Osteoblast (primary cell): ENCODE measurements at regions not wholly inside any gene's neighbourhood (a gene's known extent, or its start where the extent isn't known, plus 50 kb on each side); places are given as distances from the start of the nearest gene placed in this dataset.

Experiments
- DNase-seq: peaks from one replicate; pipeline ENCODE4 v3.0.0; 2011; ENCODE audit warnings: low spot score, mixed read lengths; ENCODE audit not compliant: insufficient read length; ENCODE audit errors: missing footprints
- H2AFZ ChIP-seq: 2 replicates; pipeline ENCODE4 v1.6.0; 2011; ENCODE audit warnings: mild to moderate bottlenecking, low read length
- H3K27ac ChIP-seq: 2 replicates; pipeline ENCODE4 v1.5.1; 2011; ENCODE audit warnings: mild to moderate bottlenecking, low read depth, low read length, moderate library complexity
- H3K27me3 ChIP-seq: 2 replicates; pipeline ENCODE4 v1.6.0; 2012; ENCODE audit warnings: mild to moderate bottlenecking, control low read depth, inconsistent platforms, low read length, moderate library complexity; ENCODE audit not compliant: insufficient read depth
- H3K36me3 ChIP-seq: 2 replicates; pipeline ENCODE4 v1.5.1; 2011; ENCODE audit warnings: mild to moderate bottlenecking, low read length, control low read depth, moderate library complexity; ENCODE audit not compliant: insufficient read depth
- H3K4me1 ChIP-seq: 2 replicates; pipeline ENCODE4 v1.5.1; 2011; ENCODE audit warnings: mild to moderate bottlenecking, low read length, control low read depth, moderate library complexity; ENCODE audit not compliant: insufficient read depth
- H3K4me2 ChIP-seq: 2 replicates; pipeline ENCODE4 v1.6.0; 2011; ENCODE audit warnings: mild to moderate bottlenecking, low read length; ENCODE audit not compliant: insufficient read depth
- H3K4me3 ChIP-seq: fragments of 200-600 bp; sonication (generic); 3 replicates; pipeline ENCODE4 v1.5.1; 2012; ENCODE audit warnings: mild to moderate bottlenecking, low read length, inconsistent platforms; ENCODE audit not compliant: insufficient read depth
- H3K79me2 ChIP-seq: 2 replicates; pipeline ENCODE4 v1.6.0; 2012; ENCODE audit warnings: mild to moderate bottlenecking, low read length, control low read depth, inconsistent platforms; ENCODE audit not compliant: insufficient read depth
- H3K9me3 ChIP-seq: 2 replicates; pipeline ENCODE4 v1.5.1; 2011; ENCODE audit warnings: low read depth, low read length, control low read depth
- H4K20me1 ChIP-seq: 2 replicates; pipeline ENCODE4 v1.6.0; 2012; ENCODE audit warnings: mild to moderate bottlenecking, low read length, control low read depth; ENCODE audit not compliant: insufficient read depth
- TF ChIP-seq, protein P1 (sequence below): IDR thresholded peaks from 2 replicates; pipeline ENCODE4 v1.5.1; 2011; ENCODE audit warnings: mild to moderate bottlenecking, low read depth, low read length, moderate library complexity; ENCODE audit errors: extremely low read depth

- Histone ChIP-seq H3K36me3 (no peaks in the 10 kb centered on the region), H3K27me3 (no peaks in the 10 kb centered on the region), H3K4me1 (no peaks in the 10 kb centered on the region), H4K20me1 (no peaks in the 10 kb centered on the region), H3K79me2 (no peaks in the 10 kb centered on the region), H3K4me2 (no peak overlapping the region), H3K9me3 (no peaks in the 10 kb centered on the region), H3K4me3 (no peak overlapping the region), H3K27ac (no peak overlapping the region), H2AFZ (no peak overlapping the region)
- no peak for DNase-seq
- TF ChIP-seq, protein P1, sequence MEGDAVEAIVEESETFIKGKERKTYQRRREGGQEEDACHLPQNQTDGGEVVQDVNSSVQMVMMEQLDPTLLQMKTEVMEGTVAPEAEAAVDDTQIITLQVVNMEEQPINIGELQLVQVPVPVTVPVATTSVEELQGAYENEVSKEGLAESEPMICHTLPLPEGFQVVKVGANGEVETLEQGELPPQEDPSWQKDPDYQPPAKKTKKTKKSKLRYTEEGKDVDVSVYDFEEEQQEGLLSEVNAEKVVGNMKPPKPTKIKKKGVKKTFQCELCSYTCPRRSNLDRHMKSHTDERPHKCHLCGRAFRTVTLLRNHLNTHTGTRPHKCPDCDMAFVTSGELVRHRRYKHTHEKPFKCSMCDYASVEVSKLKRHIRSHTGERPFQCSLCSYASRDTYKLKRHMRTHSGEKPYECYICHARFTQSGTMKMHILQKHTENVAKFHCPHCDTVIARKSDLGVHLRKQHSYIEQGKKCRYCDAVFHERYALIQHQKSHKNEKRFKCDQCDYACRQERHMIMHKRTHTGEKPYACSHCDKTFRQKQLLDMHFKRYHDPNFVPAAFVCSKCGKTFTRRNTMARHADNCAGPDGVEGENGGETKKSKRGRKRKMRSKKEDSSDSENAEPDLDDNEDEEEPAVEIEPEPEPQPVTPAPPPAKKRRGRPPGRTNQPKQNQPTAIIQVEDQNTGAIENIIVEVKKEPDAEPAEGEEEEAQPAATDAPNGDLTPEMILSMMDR: no peak
Observed at GRCh38 chr10:4100380-4100779, 315.4 kb upstream of the KLF6 start.

DNA sequence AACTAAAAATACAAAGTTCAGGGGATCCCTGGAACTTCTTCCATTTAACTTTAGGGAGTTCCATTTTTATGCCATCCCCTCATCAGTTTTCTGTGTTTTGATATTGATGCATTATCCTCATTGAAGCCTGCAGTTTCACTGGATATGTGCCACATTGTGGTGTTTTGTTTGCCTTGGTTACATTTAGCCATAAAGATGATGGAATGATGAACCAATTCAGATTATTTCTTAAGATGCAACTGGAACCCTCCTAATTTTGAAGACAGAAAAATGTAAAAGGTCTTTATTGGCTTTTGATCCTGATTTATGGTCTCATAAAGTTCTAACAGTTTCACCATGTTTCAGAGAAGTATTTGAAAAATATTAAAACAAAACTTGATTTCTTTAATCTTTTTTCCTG, 314.2 kb upstream of the KLF6 start:
- TF ChIP-seq, protein P1: no peak
- no peak overlapping the region for H2AFZ ChIP-seq
- no peak overlapping the region for H3K4me2 ChIP-seq
- no peak for DNase-seq
- H3K36me3 ChIP-seq: no peaks in the 10 kb centered on the region
- H3K27ac ChIP-seq: no peak overlapping the region
- no peaks in the 10 kb centered on the region for H3K27me3 ChIP-seq
- no peaks in the 10 kb centered on the region for H3K4me1 ChIP-seq
- no peaks in the 10 kb centered on the region for H3K79me2 ChIP-seq
- no peak overlapping the region for H3K4me3 ChIP-seq
- no peaks in the 10 kb centered on the region for H3K9me3 ChIP-seq
- H4K20me1 ChIP-seq: no peaks in the 10 kb centered on the region

- Histone ChIP-seq H3K4me1 (no peaks in the 10 kb centered on the region), H3K36me3 (no peaks in the 10 kb centered on the region)
- DNase-seq: no peak
Observed at GRCh38 chr10:4095166-4095917, 310.3 kb upstream of the KLF6 start.

DNA sequence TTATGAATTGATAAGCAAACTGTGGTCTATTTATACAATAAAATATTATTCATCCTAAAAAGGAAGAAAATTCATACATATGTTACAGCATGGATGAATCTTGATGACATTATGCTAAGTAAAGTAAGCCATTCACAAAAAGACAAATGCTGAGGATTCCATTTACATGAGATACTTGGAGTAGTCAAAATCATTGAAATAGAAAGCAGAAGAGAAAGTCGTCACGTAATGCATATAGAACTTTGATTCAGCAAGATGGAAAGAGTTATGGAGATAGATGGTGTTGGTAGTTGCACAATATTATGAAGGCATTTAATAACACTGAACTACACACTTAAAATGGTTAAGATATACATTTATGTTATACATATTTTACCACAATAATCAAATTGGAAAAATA, 309.7 kb upstream of the KLF6 start:
- Histone ChIP-seq H3K9me3 (no peaks in the 10 kb centered on the region), H2AFZ (no peak overlapping the region), H4K20me1 (no peaks in the 10 kb centered on the region), H3K27me3 (no peaks in the 10 kb centered on the region), H3K79me2 (no peaks in the 10 kb centered on the region), H3K4me2 (no peak overlapping the region), H3K4me1 (no peaks in the 10 kb centered on the region), H3K27ac (no peak overlapping the region), H3K4me3 (no peak overlapping the region), H3K36me3 (no peaks in the 10 kb centered on the region)
- no peak for DNase-seq
- TF ChIP-seq, protein P1: no peak

More at GRCh38 chr10:4095166-4095917, 310.3 kb upstream of the KLF6 start:
- Histone ChIP-seq H3K27ac (no peak overlapping the region), H2AFZ (no peak overlapping the region), H3K79me2 (no peaks in the 10 kb centered on the region), H3K27me3 (no peaks in the 10 kb centered on the region), H4K20me1 (no peaks in the 10 kb centered on the region), H3K4me3 (no peak overlapping the region), H3K4me2 (no peak overlapping the region), H3K9me3 (no peaks in the 10 kb centered on the region)
- TF ChIP-seq, protein P1: no peak
